Mucosa of gallbladder (tissue), 1 donor: ENCODE measurements at regions not wholly inside any gene's neighbourhood (a gene's known extent, or its start where the extent isn't known, plus 50 kb on each side); places are given as distances from the start of the nearest gene placed in this dataset.
"Not testable (repeated sequence)": the region's sequence is repeated elsewhere in the genome, so short reads cannot be mapped to it uniquely, and the experiment has no call there.

Experiments used
- DNase-seq: peaks from one replicate; pipeline ENCODE4 v3.0.0-alpha.2; 2020; ENCODE audit warnings: low spot score
- donor health status: DM: no; HTN: no; CAD: no.

DNA sequence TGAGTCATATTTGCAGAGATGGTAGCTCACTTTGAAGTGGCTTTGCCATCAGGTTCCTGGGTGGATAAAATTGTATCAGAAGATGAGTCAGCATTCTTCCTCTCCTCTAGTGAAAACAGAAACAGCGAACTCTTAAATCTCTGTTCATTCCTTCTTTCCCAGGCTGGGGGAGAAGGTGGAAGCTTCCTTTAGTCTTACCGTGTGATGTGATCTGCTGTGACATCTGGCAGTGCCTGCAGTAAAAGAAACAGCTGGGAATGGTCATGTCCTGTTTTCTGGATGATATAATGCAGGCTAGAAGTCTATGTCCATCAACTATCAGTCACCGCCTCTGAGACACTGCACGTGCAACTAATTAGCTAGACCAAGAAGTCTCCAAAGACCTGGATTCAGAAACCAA, 171.6 kb downstream of the VAPA start:
- DNase-seq = no peak

DNA sequence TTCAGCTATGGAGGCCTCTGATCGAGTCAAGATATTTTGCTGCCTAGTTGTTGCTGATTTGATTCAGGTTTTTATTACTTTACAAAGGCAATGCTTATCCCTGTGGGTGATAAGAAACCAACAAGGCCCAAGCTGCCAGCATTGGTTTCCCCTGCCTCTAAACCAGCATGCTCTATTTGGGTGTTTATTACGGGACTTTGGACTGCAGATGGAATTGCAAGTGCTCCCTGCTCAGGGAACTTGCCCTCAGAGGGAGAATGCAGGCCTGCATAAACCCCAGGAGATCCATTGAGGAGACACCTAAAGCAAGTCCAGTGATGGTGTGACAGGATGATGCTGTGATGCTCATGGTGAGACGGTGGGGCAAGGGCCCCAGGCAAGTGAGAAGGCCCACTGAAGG, 172.1 kb downstream of the VAPA start:
- DNase-seq = no peak

DNA sequence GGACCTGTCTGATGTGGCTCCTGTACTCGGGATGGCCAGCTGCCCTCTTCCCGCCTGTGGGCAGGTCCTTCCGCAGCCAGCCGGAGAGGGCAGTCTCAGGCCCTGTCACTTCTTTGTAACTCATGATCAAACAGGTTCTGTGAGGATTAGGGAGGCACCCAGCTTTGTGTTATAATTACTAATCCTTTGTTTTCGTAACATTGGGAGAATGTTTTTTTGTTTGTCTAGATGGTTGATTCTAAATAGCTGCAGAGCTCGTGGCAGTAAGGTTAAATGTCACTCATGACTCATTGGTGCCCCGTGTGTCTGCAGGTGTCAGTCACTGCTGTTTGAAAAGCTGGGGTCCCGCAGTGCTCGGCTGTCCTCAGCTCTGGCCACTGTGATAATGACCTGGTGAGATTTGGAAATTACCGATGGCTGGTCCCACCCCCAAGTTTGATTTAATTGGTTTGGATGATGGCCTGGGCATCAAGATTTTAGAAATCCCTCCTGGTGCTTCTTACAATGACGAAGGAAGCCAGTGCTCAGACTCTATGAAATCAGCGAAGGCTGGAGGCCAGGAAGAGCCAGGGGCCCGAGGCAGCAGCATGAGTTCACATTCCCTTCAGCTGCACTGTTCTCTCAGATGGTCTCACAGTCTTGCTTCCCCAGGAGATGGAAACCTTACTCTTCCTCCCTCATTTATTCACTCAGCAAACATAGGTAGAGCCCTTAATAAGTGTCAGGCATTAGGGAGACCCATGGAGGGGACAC, 172.8 kb downstream of the VAPA start:
- DNase-seq = peak; percentile 52

DNA sequence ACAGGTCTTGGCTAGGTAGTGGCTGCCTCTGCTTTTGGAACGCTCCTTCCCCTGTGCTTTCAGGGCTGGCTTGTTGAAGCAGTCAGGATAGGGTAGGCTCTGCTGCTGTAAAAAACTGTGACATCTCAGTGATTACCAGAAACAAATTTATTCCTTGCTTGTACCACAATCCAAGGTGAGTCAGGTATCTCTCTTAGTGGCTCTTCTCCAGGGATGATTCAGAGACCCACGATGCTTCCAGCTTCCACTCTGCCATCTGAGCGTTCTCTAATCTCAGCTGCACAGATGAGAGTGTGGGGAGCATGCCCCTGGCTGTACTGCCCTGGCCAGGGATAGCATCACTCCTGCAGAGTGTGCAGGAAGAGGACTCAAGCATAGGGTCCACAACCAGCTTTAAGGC, 174.9 kb downstream of the VAPA start:
- no peak for DNase-seq

GRCh38 chr18:10089881-10090280, 176.1 kb downstream of the VAPA start:
- DNase-seq = no peak

- DNase-seq = no peak
These were observed 176.9 kb downstream of the VAPA start for GRCh38 chr18:10090668-10091067.

GRCh38 chr18:10093445-10093844, 179.6 kb downstream of the VAPA start:
- DNase-seq = no peak

GRCh38 chr18:10094154-10094553, 180.3 kb downstream of the VAPA start:
- DNase-seq = no peak

DNA sequence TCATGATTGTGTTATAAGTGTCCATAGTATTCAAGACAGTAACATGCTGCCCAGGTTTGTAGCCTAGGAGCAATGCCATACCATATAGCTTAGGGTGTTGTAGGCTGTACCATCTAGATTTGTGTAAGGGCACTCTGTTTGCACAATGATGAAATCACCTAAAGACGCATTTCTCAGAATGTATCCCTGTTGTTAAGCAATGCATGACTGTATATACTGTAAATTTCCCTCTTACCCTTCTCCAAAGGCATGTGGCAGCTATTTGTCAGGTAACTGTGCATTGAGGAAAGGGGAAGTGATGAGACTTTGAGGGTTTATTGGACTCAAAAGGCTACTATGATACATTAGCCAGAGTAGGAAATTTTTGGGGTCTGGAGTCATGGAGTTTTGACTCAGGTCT, 180.8 kb downstream of the VAPA start:
- DNase-seq = no peak

- DNase-seq = no peak
These were observed 181.5 kb downstream of the VAPA start for GRCh38 chr18:10095356-10095755.

GRCh38 chr18:10099539-10100140, 185.8 kb downstream of the VAPA start:
- DNase-seq = no peak

DNA sequence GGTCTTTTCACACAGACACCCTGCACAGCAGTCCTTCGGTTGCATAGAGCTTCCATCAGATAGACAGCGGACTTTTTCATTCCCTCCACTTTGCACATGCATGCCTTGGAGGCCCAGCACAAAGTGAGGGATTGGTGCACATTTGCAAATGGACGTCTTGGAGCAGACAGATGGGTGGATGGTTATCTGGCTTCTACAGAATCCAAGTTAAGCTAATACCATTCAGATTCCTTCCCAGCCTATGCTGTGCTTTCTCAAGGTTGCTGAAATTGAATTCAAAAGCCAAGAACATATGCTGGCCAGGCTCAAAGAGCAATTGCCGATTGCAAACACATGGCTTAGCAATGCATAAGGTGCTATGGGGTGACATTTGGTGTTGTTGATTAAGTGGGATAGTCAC, 186.4 kb downstream of the VAPA start:
- DNase-seq = no peak

DNA sequence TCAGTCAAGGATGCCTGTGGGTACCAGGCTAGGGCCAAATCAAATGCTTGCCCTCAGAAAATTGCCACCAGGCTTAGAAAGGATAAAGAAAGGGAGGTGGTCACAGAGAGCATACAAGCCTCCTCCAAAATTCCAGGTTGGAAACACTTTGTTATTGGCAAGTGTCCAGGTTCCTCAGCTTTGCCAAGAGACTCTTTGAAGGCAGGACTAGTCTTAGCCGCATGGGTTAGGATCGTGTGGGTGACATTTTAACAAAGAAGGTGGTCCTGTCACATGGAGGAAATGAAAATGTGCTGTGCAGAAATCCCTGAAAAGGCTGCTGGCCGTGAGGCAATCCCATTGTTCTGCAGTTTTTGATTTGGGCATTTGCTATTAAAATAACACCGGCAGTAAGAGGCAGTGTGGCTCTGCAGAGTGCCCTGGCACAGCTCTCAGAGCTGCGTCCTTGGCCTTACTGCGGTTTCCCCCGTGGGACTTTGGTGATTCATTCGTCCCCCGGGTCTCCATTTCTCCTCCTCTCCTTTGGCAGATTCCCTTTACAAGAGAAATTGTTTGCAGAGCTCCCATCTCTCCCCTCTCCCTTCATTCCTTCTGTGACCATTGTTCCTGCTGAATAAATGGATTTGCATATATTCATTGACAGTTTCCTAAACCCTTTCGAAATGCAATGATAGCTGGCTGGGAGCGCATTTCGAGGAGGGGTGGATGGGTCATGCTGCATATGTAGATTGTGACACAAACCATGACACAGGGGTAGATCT, 187.3 kb downstream of the VAPA start:
- no peak for DNase-seq

- no peak for DNase-seq
These were observed 187.9 kb downstream of the VAPA start for GRCh38 chr18:10101729-10102128.

GRCh38 chr18:10105118-10105517, 191.3 kb downstream of the VAPA start:
- not testable (repeated sequence) for DNase-seq

DNA sequence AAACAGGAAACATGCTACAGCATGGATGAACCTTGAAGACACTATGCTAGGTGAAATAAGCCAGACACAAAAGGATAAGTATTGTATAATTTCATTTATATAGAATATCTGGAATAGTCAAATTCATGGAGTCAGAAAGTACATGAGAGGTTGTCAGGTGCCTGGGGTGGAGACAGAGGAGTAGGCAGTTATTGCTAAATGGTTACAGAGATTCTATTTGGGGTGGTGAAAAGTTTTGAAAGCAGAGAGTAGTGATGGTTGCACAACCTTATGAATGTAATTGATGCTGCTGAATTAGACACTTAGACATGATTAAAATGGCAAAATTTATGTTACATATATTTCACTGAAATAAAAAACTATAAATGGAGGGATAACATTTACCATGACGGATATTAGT, 197.4 kb downstream of the VAPA start:
- no peak for DNase-seq

DNA sequence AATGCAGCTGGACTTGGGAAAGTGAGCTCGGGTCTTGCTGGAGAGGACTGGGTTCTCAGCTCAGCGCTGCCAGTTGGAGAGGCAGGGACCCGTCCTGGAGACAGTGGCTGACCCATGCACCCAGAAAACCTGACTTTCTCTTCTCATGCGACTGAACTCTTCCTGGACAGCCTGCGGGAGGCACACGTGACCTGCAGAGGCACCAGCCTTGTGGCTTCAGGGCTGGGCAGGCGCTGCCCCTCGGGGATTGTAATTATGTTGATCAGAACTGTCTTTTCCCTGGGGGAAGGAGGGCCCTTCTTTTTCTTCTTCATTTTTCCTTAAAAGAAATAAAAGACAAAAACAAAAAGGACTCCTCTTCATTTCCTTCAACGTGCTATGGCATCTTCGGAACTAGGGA, 198.1 kb downstream of the VAPA start:
- DNase-seq = no peak

DNA sequence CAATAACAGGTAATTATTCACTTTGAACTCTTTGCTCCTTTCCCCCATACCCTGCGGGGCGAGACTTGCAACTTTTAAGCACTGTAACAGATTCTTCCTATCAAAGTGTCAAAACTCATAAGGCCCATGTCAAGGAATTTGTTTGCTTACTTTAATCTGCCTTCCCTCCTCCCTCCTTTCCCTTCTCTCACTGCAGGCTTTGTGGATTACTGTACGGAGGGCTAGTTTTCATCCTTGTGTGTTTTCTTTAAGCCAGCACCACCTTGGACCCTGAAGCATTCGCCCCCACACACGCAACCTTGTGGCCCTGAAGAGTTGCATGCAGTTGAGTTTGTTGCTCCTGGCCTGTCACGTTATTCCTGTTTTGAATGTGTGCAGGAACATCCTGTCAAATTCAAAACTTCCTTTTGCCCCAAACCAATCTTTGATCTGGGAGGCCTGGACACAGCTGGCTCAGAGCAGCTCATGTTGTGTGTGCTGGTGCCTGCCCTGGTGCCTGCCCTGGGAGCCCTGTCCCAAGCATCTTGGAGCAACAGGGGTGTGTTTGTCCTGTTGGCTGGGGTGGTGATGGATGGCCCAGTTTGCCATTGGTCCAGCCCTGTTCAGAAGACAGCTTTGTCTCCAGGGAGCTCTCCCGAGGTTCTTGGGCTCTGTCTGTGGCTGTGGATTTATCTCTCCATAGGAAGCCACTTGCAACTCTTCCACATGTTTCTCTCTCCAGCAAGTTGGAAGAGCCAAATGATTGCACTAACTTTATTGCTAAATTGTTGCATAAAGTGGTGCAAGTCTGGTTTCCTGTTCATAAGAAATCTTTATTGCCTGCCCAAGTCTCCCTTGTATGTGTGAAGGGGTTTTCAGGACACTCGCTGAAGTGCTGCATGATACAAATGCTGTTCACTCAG, 199.6 kb downstream of the VAPA start:
- DNase-seq = no peak

DNA sequence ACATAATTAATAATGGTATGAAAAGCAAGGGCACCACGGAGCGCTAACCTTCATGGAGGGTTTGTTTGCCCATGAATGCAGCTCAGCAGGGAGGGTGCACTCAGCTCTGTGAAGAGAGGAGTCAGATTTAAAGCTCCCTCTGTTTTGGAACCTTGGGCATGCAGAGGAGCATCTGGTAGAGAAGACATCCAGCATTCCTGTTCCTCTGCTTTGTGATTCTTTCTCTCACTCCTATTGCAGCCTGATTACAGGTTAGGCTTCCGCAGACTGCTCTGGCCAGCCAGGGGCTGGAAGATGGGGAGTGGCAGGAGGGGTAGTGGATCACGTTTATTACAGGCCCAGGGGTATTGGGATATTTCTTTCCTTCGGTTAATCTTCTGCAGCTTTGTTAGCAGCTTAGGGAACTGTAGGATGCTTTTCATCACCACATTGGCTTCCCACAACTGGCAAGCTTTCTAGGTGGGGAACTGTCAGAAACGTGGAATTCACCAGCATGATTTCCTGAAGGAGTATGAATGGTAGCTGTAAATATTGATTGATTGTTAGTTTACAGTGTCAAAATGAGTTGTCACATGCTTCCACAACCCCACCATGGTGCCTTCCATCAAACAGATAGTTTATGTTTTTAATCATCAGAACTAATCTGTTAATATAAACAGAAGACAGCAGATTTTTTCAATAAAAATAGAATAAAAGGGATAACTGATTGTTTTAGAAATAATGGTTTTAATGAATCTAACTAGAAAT, 201.1 kb downstream of the VAPA start:
- DNase-seq = no peak

GRCh38 chr18:10116574-10116973, 202.8 kb downstream of the VAPA start:
- no peak for DNase-seq

DNA sequence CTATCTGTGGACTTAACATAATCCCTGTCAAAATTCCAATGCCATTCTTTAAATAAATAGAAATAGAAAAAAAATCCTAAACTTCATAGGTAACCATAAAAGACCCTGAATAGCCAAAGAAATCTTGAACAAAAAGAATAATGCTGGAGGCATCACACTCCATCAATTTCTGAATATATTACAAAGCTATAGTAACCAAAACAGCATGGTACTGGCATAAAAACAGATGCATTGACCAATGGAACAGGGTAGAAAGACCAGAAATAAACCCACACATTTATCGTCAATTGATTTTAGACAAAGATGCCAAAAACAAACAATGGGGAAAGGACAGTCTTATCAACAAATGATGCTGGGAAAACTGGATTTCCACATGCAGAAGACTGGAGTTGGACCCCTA, 205.7 kb downstream of the VAPA start:
- no peak for DNase-seq
